ENCODE measurements at regions not wholly inside any gene's neighbourhood (a gene's known extent, or its start where the extent isn't known, plus 50 kb on each side); places are given as distances from the start of the nearest gene placed in this dataset.

DNA sequence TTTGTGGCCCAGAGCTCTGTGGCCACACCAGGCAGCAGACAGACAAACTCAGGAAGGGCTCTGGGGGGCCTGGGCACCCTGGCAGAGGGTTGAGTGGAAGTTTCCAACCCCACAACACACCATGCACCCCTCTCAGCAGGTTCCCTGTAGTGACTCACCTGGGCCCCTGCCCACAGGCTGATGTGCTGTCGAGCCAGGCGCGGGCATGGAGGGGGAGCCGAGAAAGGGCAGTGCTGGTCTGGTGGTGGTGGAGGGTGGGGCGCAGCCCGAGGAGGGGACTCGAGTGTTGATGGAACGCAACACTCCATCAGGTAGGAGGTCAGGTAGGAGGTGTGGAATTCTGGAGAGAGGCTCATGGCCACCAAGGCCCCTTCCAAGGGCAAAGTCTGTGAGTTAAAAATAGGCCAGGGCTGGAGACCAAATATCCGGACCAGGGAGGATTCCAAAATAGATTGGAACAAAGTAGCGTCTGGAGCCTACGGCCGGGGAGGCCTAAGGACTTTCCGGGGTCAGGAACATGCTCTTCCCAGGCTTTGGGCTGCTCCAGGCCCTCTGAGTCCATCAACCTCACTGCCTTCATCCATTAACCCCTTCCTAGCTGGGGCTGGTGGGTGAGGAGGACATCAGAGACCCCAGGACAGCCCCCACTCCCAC is 191.5 kb upstream of the AJAP1 start:
- peaks cover 4% of the 10 kb centered on the region for H3K9me3 Mint-ChIP-seq
- no peaks in the 10 kb centered on the region for H3K27me3 Mint-ChIP-seq
- H3K4me3 Mint-ChIP-seq, result no peak overlapping the region
- H3K27ac Mint-ChIP-seq, result no peak overlapping the region
- no peaks in the 10 kb centered on the region for H3K36me3 Mint-ChIP-seq
- ATAC-seq, result no peak
- no peaks in the 10 kb centered on the region for H3K4me1 Mint-ChIP-seq

DNA sequence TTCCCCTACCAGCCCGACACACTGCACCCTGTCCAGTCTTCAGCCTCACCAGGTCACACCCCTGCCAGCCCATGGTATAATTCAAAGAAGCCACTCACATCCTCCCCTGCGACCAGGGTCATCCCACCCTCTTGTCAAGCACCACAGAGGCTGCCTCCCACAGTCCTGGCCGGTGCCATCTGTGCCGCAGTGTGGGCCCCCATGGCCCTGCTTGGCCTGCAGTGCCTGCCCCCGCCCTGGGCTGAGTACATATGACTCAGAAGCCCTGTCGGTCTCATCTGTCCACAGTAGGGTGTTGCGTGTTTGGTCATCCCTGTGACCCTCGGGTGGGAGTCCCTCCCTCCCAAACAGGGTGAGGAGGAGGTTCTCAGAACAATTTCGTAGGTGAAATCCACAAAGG is 190.8 kb upstream of the AJAP1 start:
- Mint-ChIP-seq H3K36me3 (no peaks in the 10 kb centered on the region), H3K4me3 (no peak overlapping the region), H3K27ac (no peak overlapping the region), H3K4me1 (no peaks in the 10 kb centered on the region), H3K27me3 (no peaks in the 10 kb centered on the region), H3K9me3 (peaks cover 4% of the 10 kb centered on the region)
- ATAC-seq, result no peak

DNA sequence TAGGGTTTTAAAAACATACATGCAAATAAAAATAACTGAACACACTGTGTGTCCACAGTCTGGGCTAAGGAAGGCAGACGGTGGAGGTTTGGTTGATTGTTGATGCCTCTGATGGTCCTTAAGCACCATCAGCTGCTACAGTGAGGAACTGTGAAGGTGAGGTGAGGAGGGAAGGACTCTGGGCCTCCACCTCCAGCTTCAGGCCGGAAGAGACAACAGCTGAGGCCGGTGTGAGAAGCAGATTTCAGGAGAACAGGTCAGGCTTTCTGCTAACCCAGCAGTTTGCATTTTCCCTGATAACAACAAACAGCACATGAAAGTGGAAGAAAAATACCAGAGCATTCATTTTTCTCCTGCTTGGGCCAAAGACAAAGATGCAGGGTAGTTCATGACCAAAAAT is 189.9 kb upstream of the AJAP1 start:
- H3K9me3 Mint-ChIP-seq, result peaks cover 4% of the 10 kb centered on the region

DNA sequence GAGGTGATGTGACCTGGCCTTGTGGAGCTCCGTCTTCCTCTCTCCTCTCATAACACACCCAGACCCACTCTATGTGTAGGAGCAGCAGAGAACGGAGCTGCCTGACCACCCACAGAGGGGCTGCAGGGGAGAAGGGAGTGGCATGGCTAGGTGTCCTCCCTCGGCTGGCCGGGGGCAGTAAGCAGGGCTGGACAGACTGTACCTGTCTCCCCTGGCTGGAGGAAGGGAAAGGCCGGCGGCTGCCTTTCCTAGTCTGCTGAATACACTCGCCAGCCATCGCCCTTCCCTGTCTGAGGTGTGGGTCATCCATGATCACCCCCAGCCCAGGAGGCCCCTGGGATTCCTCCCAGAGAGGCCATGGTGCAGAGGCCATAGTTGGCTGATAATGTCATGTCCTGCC is 187.2 kb upstream of the AJAP1 start:
- H3K4me1 Mint-ChIP-seq, result no peaks in the 10 kb centered on the region
- no peaks in the 10 kb centered on the region for H3K27me3 Mint-ChIP-seq
- H3K4me3 Mint-ChIP-seq, result no peak overlapping the region
- no peak for ATAC-seq
- peaks cover 7% of the 10 kb centered on the region for H3K9me3 Mint-ChIP-seq
- no peak overlapping the region for H3K27ac Mint-ChIP-seq
- no peaks in the 10 kb centered on the region for H3K36me3 Mint-ChIP-seq

More for the DNA sequence above, 189.9 kb upstream of the AJAP1 start:
- no peak overlapping the region for H3K4me3 Mint-ChIP-seq
- no peak for ATAC-seq
- no peaks in the 10 kb centered on the region for H3K27me3 Mint-ChIP-seq
- no peaks in the 10 kb centered on the region for H3K36me3 Mint-ChIP-seq
- no peak overlapping the region for H3K27ac Mint-ChIP-seq
- no peaks in the 10 kb centered on the region for H3K4me1 Mint-ChIP-seq

DNA sequence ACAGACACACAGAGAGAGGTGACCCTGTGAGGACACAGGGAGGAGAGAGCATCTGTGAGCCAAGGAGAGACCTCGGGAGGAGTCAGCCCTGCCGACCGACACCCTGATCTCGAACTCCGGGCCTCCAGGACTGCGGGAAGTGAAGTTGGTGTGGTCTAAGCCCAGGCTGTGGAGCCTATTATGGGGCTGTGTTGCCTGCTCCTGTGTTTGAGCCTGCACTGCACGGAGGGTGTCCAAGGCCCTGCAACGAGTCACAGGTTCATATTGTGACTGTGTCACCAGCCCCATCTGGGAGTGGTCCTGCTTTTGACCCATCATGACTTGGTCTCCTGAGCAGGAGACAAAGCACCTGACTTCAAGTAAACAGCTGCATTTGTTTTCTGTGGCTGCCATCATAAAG is 186.0 kb upstream of the AJAP1 start:
- Mint-ChIP-seq H3K36me3 (no peaks in the 10 kb centered on the region), H3K4me3 (no peak overlapping the region), H3K27ac (no peak overlapping the region), H3K4me1 (no peaks in the 10 kb centered on the region), H3K9me3 (peaks cover 7% of the 10 kb centered on the region), H3K27me3 (no peaks in the 10 kb centered on the region)
- no peak for ATAC-seq

DNA sequence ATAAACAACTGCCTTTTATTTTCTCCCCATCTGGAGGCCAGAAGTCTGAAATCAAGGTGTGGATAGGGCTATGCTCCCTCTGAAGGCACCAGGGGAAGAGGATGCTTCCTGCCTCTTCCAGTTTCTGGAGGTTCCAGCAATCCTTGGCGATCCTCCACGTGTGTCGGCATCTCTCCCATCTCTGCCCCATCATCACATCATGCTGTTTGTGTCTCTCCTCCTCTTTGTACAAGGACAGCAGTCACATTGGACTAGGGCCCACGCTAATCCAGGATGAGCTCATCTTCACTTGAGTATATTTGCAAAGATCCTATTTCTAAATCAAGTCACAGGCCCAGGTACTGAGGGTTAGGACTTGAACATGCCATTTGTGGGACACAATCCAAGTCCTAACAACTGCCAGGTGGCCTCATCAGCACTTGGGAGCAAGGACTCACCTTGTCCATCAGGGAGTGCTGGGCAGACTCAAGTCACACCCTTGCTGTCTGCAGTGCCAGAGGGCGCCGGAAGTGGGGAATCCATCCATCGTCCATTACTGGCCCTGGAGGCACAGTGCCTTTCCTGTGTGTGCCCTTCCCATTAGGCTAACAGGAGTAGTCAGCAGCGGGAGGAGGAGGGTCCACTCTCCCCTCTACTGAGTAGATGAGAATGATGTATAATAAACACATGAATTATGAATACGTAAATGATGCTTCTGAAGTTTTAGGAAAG is 185.4 kb upstream of the AJAP1 start:
- H3K4me1 Mint-ChIP-seq, result no peaks in the 10 kb centered on the region
- H3K36me3 Mint-ChIP-seq, result no peaks in the 10 kb centered on the region
- no peak overlapping the region for H3K27ac Mint-ChIP-seq
- no peak overlapping the region for H3K4me3 Mint-ChIP-seq
- no peak for ATAC-seq
- H3K9me3 Mint-ChIP-seq, result peaks cover 7% of the 10 kb centered on the region
- H3K27me3 Mint-ChIP-seq, result no peaks in the 10 kb centered on the region

DNA sequence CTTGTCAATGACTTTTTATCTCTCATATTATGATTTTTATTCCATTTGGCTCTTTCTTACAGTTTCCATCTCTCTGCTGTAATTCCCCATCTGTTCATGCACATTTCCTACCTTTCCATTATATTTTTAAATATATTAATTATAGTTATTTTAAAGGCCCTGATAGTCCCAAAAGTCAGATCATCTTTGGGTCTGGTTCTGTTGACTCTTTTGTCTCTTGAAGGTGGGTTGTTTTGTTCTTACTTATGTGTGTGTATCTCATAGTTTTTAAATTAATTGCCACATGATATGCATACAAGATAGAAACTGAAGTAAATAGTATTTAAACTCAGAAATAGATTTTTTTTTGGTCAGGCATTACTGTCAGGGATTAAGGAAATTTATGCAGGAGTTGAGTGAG is 178.0 kb upstream of the AJAP1 start:
- no peaks in the 10 kb centered on the region for H3K4me1 Mint-ChIP-seq
- no peak for ATAC-seq
- no peak overlapping the region for H3K27ac Mint-ChIP-seq
- H3K36me3 Mint-ChIP-seq, result no peaks in the 10 kb centered on the region
- no peak overlapping the region for H3K4me3 Mint-ChIP-seq
- no peaks in the 10 kb centered on the region for H3K27me3 Mint-ChIP-seq
- H3K9me3 Mint-ChIP-seq, result peaks cover 21% of the 10 kb centered on the region

DNA sequence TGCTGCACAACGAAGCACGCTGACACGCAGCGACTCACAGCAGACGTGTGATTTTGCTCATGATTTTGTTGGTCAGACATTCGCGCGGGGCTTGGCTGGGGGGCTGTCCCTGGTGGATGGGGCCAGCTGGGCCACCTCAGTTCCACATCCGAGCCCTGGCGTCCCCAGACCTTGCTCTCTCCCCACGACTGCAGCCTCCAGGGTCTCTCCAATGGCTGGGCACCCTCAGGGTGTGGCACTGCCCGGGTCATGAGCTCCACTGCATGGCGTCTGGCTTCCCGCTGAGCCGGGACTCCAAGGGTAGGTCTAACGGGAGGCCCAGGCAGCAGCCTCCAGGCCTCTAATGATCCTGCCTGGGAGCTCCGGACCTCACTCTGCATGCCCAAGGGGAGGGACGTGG is 173.0 kb upstream of the AJAP1 start:
- ATAC-seq, result no peak
- H3K36me3 Mint-ChIP-seq, result no peaks in the 10 kb centered on the region
- no peak overlapping the region for H3K27ac Mint-ChIP-seq
- peaks cover 12% of the 10 kb centered on the region for H3K9me3 Mint-ChIP-seq
- H3K4me3 Mint-ChIP-seq, result no peak overlapping the region
- H3K4me1 Mint-ChIP-seq, result no peaks in the 10 kb centered on the region
- peaks cover 21% of the 10 kb centered on the region for H3K27me3 Mint-ChIP-seq

DNA sequence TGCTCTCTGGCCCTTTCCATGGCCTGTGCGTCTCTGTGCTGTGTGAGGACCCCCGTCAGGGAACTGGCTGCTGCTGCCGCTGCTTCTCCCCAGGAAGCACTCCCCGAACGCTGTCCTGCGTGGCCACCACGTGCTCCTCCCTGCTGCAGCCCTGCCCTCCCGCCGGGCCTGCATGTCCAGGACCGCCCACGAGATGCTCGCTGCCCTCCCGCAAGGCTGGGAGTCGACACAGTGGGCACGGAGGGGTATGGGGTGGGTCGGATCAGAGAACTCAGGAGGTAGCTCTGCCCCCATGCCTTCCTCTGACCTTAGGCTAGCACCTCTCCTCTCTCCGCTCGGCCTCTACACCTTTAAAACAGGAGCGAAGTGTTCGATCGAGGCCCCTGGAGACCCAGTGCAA is 171.9 kb upstream of the AJAP1 start:
- no peak overlapping the region for H3K4me3 Mint-ChIP-seq
- H3K4me1 Mint-ChIP-seq, result no peaks in the 10 kb centered on the region
- peaks cover 27% of the 10 kb centered on the region for H3K27me3 Mint-ChIP-seq
- peaks cover 2% of the 10 kb centered on the region for H3K9me3 Mint-ChIP-seq
- no peak for ATAC-seq
- no peaks in the 10 kb centered on the region for H3K36me3 Mint-ChIP-seq
- H3K27ac Mint-ChIP-seq, result no peak overlapping the region

DNA sequence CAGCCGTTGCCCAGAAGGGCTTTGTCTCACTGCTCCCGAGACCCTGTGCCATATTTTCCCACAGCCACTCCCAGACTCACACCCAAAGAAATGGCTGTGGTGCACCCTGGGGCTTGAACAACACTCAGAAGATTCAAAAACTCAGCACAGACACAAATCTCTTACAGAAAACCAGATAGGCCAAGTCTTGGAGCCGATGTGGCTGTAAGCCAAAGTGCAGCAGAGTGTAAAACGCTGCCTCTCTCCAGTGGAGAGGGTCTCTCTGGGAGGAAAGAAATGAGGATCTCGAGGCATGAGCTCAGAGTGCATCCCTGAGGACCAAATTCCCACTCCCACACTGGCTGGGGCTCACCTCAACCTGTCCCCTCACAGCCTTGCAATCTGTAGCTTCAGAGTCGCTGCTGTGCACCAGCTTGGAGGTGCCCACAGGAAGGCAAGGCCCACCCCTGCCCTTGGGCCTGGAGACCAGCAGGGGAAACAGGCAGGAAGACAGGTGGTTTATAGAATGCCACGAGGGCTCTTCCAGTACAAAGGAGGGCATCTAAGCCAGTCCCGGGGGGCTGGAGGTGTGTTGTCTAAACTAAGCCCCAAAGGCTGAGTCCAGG is 171.3 kb upstream of the AJAP1 start:
- peaks cover 33% of the 10 kb centered on the region for H3K27me3 Mint-ChIP-seq
- no peak overlapping the region for H3K4me3 Mint-ChIP-seq
- H3K4me1 Mint-ChIP-seq, result no peaks in the 10 kb centered on the region
- no peak for ATAC-seq
- no peak overlapping the region for H3K27ac Mint-ChIP-seq
- H3K36me3 Mint-ChIP-seq, result no peaks in the 10 kb centered on the region
- H3K9me3 Mint-ChIP-seq, result no peaks in the 10 kb centered on the region

DNA sequence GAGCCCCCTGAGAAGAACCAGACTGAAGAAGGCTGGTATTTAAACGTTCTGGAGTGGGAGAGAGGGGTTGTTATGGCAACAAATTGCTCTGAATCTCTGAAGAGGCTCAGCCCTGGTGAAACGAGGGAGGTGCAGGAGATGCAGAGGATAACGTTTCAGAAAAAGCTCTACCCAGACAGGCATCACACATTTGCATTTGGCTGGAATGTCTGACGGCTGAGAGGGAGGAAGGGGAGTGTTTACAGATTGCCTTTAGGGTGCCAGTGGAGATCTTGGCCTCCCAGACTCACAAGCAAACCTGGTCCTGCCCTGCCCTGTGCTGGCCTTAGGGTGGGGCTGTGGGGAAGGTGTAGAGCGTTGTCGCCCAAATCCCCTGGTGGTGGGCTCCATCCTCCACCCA is 169.0 kb upstream of the AJAP1 start:
- H3K27me3 Mint-ChIP-seq, result peaks cover 37% of the 10 kb centered on the region
- H3K4me1 Mint-ChIP-seq, result no peaks in the 10 kb centered on the region
- H3K4me3 Mint-ChIP-seq, result no peak overlapping the region
- H3K9me3 Mint-ChIP-seq, result no peaks in the 10 kb centered on the region
- no peak overlapping the region for H3K27ac Mint-ChIP-seq
- no peak for ATAC-seq
- H3K36me3 Mint-ChIP-seq, result no peaks in the 10 kb centered on the region

DNA sequence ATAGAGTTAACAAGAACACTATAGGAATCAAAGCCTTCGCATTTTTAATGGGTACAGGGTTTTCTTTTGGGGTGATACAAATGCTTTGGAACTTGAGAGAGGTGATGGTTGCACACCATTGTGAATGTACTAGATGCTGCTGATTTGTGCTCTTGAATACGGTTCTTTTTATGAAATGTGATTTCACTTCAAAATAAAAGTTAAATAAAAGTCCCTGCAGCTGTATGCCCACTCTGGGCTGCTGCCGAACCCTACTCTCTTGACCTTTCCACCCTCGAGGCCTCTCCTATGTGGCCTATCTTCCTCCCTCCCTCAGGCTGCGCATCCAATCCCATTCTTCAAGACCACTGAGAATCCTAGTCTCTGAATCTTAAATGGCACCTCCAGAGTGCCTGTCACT is 168.5 kb upstream of the AJAP1 start:
- no peak overlapping the region for H3K4me3 Mint-ChIP-seq

DNA sequence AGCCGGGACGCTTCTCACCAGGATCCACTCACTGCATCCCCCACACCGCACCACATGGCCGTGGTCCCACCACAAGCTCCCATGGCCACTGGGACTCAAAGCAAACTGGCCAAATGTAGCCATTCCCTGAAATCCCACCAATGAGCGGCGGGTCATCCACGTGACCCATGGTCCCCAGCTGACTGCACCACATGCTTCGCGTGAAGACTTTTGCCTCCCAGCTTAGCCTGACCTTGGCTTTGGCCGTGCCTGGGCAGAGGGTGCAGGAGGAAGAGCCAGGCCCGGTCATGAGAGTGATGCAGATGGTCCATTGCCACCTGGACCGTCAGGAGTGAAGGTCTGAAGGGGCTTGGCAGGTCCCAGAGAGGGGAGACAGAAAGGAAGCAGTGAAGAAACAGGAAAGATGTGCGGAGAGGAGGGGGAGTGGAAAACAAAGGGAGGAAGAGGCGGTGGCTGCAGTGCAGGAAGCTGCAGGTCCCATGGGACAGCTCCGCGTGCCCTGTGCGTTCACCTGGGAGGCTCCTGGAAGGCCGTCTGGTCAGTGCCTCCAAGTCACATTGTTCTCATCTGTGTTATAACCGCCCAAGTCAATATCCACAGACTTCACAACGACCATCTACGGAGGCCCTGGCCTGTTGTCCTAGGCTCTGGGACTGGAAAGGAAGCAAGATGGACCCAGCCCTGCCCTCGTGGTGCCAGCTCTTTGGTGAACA is 167.8 kb upstream of the AJAP1 start:
- no peaks in the 10 kb centered on the region for H3K4me1 Mint-ChIP-seq
- no peak overlapping the region for H3K4me3 Mint-ChIP-seq
- no peaks in the 10 kb centered on the region for H3K36me3 Mint-ChIP-seq
- ATAC-seq, result no peak
- peaks cover 5% of the 10 kb centered on the region for H3K9me3 Mint-ChIP-seq
- H3K27ac Mint-ChIP-seq, result no peak overlapping the region
- peaks cover 45% of the 10 kb centered on the region for H3K27me3 Mint-ChIP-seq

More for the DNA sequence above, 168.5 kb upstream of the AJAP1 start:
- Mint-ChIP-seq H3K27ac (no peak overlapping the region), H3K36me3 (no peaks in the 10 kb centered on the region), H3K4me1 (no peaks in the 10 kb centered on the region), H3K9me3 (peaks cover 1% of the 10 kb centered on the region), H3K27me3 (peaks cover 38% of the 10 kb centered on the region)
- no peak for ATAC-seq

DNA sequence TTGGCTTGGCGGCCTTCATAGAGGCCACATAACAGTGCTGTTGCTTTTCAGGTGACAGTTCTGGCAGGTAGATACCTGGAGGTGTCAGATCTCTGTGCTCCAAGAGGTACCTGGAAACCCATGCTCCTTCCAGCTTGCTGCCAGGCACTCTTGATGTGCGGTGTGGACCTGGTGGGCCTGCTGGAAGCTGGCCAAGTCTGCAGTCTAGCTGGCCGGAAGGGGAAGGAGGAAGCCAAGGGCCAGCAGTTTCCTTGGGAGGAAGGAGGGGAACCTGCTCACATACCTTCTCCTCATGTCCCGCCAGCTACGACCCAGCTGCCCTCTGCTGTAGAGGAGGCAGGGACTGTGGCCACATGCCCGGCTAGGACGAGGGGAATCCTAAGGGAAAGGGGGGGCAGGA is 166.4 kb upstream of the AJAP1 start:
- H3K4me1 Mint-ChIP-seq, result no peaks in the 10 kb centered on the region
- no peak overlapping the region for H3K27ac Mint-ChIP-seq
- H3K36me3 Mint-ChIP-seq, result no peaks in the 10 kb centered on the region
- ATAC-seq, result no peak
- H3K9me3 Mint-ChIP-seq, result peaks cover 5% of the 10 kb centered on the region
- H3K4me3 Mint-ChIP-seq, result no peak overlapping the region
- H3K27me3 Mint-ChIP-seq, result peaks cover 44% of the 10 kb centered on the region

DNA sequence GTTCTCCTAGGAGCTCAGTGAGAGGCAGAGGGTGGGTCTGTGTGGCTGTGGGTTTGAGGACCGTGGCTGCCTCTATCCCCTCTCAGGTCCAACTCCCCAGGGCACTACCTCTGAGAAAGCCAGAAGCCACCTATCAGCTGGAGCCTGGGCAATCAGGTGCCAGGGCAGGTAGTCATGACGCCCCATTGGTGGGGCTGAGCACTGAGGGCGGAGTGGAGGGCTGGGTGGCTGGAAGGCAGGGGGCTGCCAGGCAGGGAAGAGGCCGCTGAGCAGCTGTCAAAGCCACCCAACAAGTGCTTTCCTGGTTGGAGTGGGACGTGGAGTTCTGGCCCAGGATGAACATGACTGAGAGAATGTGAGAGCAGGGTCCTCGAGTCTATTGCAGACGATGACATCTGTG is 164.9 kb upstream of the AJAP1 start:
- H3K27me3 Mint-ChIP-seq, result peaks cover 41% of the 10 kb centered on the region
- no peak overlapping the region for H3K4me3 Mint-ChIP-seq
- peaks cover 5% of the 10 kb centered on the region for H3K9me3 Mint-ChIP-seq
- H3K36me3 Mint-ChIP-seq, result no peaks in the 10 kb centered on the region
- H3K27ac Mint-ChIP-seq, result no peak overlapping the region
- H3K4me1 Mint-ChIP-seq, result no peaks in the 10 kb centered on the region
- peak; percentile 6 for ATAC-seq

Measured in stimulated activated memory B cell treated with anti-CD40 and anti-IgM and Interleukin-4, amounts not matched to agents 10 μg/mL and 1 μg/mL and 100 μg/mL, for 72 hours (primary cell).